HG03520 (cell line): ENCODE measurements at regions not wholly inside any gene's neighbourhood (a gene's known extent, or its start where the extent isn't known, plus 50 kb on each side); places are given as distances from the start of the nearest gene placed in this dataset.

Experiments used
- ATAC-seq: cut with Tn5 transposase; IDR thresholded peaks from one replicate; pipeline ENCODE4 v1.9.1; 2021; ENCODE audit warnings: mild to moderate bottlenecking, moderate library complexity; ENCODE audit not compliant: unreplicated experiment

GRCh38 chr1:87506147-87506546, 177.5 kb downstream of the LMO4 start:
- no peak for ATAC-seq

DNA sequence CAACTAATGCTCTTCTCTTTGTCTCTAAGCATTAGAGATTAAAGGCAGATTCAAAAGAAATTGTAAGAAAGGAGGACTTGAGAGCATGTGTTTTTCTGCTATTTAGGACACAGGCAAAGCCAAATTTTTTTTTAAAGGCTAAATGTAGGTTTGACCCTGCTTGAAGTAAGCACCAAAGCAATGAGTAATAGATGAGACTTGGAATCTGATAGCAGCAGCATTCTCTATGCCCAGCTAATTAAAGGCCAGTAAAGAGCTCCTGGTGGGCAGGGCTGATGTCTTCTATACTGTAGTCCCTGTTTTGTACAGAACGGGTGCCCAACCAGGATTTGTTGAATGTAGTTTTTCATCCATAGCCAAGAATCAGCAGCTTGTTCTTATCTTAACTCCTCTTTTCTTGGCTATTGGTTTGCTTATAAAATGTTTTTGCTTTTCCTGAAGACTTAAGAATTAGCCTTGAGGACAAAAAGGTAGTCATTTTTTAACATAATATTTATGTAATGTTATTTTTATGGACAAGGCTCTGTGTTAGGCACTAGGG, 179.6 kb downstream of the LMO4 start:
- ATAC-seq, result no peak

DNA sequence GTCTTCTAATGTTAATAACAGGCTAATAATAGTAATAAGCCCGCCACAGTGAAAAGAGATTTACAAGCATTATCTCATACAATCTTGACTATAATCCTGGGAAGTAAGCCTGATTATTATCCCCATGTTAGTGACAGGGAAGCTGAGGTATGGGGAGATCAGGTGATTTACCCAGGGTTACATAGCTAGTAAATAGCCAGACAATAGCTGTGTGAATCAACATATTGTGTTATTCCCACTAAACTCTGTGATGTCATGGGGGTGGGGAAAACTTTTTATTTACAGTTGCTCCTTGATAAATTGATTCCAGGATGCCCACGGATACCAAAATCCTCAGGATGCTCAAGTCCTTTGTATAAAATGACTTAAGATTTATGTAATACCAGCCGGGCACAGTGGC, 181.9 kb downstream of the LMO4 start:
- ATAC-seq, result no peak

- no peak for ATAC-seq
These were observed 182.8 kb downstream of the LMO4 start for GRCh38 chr1:87511449-87511848.

DNA sequence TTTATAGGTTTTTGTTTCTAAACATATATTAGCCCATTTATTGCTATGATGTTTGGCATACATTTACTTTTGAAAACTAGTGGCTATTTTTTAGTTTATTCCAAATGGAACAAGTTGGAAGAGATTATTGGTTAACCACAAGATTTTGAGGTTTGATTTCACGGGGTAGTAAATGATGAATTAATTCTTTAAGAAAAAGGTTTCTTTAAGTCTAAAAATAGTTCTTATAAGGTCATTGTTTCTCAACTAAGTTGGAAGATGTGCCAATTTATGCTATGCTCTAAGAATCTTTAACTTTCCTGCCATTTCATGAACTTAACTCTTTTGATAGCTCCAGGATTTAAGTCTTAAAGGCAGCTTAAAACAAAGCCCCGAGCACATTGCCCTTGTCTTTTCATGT, 183.8 kb downstream of the LMO4 start:
- no peak for ATAC-seq

DNA sequence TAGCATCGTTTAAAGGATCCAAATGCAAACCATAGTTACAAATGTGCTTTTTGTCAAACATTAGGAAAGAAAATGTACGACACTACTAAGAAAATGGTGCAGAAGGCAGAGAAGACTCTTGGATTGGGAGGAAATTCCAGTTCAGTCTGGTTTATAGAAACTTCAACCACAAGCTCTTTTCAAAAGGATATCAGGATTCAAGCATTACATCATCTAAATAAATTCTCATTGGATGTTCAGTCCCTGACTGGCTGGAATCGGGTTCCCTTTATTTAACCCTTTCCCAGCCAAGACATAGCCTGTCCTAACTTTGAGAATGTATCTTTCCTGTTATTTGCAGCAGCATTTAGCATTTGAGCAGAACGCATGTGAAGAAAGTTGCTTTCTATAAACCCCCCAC, 184.6 kb downstream of the LMO4 start:
- no peak for ATAC-seq

DNA sequence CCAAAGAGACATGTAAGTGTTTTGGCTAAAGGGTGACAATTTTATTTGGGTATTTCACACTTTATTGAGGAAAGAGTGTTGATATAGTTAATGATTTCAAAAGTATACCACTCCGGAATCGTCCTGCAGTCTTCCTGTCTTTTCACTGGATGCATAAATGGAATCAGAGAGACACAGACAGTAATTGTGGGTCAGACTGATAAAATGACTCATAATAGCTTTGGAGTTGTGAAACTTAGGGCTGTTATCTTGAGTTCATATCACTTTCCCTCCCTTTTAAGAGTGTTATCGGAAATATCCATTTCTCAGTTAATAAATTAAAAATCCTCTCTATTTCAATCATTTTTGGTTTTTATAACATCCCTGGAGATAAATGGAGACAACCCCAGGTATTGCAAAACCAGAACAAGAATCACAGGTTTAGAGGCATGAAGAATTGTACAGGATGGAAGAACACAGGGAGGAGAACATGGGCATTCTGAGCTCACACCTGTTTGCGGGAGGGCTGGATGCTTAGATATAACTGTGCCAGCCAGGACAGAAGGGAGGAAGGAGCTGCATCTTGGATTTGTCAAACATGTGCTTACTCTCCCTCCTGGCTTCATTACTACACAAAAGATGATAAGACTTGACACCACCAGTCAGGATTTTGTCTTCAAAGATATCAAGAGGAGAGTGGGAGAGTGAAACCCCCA, 185.4 kb downstream of the LMO4 start:
- no peak for ATAC-seq

DNA sequence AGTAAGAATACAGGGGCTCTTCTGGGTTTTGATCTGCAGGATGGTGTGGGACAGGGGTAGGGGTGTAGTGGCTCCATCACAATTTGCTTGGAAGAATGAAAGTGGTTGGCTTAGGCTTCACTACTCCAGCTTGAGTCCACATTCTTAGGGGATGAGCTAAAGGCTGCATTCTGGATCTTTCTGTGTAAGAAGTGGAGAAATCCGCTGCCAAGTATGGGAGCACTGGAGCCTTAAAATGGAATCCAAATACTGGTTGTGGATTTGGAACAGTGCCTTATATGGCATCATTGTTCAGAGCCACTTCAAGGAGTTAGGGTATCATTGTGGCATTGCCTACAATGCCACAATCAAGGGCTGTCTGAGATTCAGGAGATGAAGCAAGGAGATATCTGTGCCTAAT, 187.1 kb downstream of the LMO4 start:
- ATAC-seq, result no peak

GRCh38 chr1:87518794-87519193, 190.1 kb downstream of the LMO4 start:
- ATAC-seq, result no peak

GRCh38 chr1:87521452-87521851, 192.8 kb downstream of the LMO4 start:
- ATAC-seq, result no peak

- no peak for ATAC-seq
These were observed 194.8 kb downstream of the LMO4 start for GRCh38 chr1:87523466-87523865.

DNA sequence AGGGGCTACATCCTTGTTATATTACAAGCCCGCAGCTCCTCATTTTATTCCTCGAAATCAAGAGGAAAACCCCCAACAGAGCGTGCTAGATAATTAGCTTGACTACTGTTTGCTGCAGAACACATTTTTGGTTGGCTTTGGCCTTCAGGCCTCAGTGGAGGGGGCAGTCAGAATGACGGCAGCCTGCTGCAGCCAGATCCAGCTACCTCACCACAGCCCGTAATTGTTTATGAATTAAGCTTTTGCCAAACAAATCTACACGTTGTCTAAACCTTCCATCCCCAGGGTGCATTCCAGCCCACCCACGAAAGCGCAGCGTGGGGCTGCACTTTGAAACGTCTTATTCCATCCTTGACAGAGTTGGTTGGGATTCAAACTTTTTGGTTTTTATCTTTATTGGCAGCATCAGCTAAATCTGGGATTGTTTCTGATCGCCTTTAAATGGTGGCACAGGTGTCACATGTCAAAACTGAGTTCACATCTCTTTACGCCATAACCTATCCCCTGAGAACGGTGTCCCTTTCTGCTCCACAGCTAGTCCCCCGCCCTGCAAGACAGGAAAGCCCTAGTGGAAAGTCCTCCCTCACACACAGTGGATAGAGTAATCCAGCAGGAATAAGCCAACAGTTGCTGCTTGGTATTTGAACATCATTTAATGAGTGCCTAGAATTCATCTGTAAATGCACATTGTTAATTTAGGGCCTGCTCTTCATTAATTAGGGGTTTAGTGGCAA, 195.5 kb downstream of the LMO4 start:
- ATAC-seq, result no peak

- no peak for ATAC-seq
These were observed 200.3 kb downstream of the LMO4 start for GRCh38 chr1:87528754-87529517.

DNA sequence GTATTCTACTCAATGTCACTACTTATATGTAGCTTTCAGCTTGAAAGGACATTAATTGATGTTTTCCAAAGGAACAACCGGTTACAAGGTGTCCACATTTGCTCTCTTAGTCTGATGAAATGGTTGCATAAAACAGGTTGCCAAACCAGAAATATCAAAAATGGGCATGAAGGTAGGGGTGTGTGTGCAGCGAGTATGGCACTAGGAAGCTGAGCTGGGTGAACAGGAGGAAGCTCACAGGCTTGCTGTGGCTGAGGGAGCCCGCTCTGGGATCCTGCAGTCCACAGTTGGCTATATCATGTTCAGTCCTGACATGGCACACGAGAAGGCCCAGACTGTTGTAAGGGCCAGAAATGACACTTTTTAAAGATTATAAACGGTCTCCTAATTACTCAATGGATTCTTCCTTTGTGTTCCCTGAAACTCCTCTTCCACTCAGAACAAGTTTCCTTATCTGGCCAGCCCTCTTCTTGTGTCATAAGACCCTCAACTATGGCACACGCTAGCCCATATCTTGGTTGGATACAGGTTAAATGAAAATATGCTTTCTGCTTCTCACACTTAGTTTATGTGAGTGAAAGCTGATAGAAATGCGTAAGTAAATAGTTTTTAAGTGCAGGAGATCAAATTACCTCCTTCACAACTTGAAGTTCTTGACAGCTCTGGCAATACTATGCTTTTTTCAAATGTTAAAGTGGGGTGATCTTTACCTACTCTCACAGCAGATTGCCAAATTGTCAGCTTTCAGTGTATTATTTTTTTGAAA, 201.5 kb downstream of the LMO4 start:
- no peak for ATAC-seq

DNA sequence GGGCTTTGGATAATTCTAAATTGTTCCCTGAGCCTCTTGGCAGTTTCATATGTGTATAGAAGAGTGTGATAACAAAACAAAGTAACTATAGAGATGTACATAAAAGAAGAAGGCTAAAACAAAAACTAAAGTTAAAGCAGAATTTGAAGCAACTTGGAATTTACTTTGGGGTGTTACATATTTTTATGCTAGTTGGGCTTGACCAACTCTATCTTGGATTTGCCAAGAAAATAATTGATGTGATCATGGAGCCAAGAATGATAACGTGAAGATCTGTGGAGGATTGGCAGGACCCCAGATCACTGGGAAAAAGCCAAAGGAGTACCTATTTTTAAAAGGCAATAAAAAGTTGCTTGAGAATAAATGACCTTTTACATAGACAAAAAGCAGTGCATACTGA, 206.9 kb downstream of the LMO4 start:
- no peak for ATAC-seq

DNA sequence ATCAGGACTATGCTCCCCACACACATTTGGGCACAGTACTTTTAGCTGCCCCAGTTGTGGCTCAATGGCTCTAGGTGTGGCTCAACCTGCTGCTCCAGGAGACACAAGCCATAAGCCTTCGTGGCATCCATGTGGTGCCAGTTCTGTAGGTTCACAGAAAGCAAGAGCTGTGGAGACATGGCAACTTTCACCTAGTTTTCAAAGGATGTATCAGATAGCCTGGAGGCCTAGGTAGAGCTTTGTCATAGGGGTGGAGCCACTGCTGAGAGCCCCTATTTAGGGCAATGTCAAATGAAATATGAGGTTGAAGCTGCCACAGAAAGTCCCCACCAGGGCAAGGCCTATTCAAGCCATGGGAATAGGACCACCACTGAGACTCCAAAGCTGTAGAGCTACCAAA, 210.5 kb downstream of the LMO4 start:
- no peak for ATAC-seq

- no peak for ATAC-seq
These were observed 214.0 kb downstream of the LMO4 start for GRCh38 chr1:87542697-87543096.

DNA sequence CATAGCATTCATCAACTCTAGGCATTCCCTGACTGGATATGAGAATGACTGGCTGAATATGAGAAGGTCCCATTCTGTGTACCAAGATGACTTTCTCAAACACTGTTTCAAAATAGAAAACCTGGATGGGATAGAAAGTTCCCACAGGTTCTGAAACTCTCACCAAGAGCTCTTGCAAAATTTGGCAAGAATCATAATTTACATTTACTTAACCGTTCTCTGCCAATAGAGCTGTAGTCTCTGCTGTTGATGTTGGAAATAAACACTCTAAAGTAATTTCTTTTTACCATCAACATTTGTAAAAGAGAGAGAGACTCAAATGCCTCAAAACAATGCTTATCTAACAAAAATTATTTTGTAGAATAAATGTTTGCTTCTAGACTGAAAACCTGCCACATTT, 221.1 kb downstream of the LMO4 start:
- no peak for ATAC-seq

- ATAC-seq, result no peak
These were observed 224.8 kb downstream of the LMO4 start for GRCh38 chr1:87553511-87553910.

GRCh38 chr1:87555366-87555765, 226.7 kb downstream of the LMO4 start:
- ATAC-seq, result no peak

DNA sequence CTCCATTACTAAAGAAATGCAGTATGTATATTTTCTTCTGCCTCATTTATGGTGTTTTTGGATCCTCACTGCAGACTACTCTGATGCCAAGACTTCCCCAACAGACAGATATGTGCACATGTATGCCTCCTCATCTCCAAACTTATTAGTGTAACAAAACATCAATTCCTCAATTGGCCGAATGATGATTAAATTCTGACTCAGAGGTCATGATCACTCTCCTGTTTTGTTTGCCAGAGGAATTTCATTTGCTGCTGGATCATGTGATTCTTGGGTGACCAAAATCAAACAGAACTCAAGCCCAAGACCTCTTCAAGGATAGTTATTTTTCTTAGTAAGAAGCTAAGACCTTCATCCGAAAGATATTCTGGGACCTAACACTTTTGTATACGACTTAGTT, 227.6 kb downstream of the LMO4 start:
- ATAC-seq, result no peak
